NOMO-1 treated with DMSO at 0.1 percent for 48 hours (cell line): ENCODE measurements at regions not wholly inside any gene's neighbourhood (a gene's known extent, or its start where the extent isn't known, plus 50 kb on each side); places are given as distances from the start of the nearest gene placed in this dataset.
"Not testable (repeated sequence)": the region's sequence is repeated elsewhere in the genome, so short reads cannot be mapped to it uniquely, and the experiment has no call there.

Experiments used
- DNase-seq: peaks from one replicate; lab custom pipeline; 2025; ENCODE audit not compliant: unreplicated experiment; lab: John Stamatoyannopoulos, UW

DNA sequence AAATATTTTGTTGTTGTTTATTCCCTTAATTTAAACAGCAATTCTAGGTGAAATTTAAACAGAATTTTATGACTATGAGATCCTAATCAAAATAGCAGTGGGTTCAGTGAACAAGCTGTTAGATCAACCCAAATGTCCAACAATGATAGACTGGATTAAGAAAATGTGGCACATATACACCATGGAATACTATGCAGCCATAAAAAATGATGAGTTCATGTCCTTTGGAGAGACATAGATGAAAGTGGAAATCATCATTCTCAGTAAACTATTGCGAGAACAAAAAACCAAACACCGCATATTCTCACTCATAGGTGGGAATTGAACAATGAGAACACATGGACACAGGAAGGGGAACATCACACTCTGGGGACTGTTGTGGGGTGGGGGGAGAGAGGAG is 407.3 kb upstream of the ADAMTSL1 start:
- DNase-seq, result not testable (repeated sequence)

DNA sequence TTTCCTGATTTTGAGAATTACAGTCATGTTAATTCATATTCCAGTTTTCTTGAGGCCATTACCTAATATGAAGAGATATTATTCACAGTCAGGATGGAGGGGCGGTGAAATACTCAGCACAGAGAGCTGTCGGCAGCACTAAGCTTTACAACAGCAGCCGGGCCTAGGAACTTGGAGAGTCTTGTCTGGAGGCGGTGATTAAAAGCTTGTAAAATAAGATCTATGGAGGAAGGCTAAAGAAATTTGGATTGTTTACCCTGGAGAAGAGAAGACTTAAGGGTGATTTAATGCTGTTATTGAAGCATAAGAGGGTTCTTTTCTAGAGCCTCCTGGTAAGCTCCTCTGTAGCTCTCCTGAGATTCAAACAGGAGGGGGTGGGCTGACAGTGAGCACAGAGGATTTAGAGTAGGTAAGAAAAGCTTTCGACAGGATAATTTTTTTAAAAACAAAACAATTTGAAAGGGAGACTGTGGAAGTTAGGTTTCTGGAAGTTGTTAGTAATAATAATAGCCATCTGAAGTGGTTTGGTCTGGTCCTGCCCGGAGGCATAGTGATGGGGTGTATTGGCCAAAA is 406.3 kb upstream of the ADAMTSL1 start:
- DNase-seq, result no peak

DNA sequence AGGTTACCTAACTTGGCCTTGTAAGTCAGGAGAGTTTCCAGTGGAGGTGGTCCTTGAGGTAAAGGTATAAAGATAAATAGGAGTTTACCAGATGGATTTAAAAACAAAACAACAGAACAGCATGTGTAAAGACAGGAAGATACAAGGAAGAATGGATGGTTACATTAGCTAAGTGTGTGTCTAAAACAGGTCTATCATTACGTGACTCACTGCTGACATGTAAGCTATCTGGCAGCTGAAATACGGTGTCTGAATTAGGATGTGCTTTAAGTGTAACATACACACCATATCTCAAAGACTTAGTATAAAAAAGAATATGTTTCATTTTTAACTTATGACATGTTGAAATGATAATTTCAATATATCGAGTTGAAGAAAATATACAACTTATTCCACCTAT is 405.1 kb upstream of the ADAMTSL1 start:
- no peak for DNase-seq

DNA sequence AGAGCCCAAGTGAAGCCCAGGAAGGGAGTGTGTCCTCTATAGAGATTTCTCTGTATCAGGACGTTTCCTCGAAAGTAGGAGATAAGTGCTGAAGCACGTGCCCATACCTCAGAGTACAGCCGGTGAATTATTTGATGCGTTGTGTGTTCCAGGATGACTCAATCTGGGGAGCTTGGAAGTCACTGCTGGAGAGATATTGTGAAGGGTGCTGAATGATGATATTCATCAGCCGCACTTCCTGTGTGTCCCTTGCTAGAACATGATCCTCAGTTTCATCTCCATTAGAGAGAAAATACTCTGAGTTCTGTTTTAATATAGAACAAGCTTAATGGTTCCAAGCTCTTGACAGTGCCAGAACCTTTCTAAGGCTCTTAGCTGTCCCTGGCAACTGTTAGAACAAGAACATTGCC is 402.3 kb upstream of the ADAMTSL1 start:
- no peak for DNase-seq

DNA sequence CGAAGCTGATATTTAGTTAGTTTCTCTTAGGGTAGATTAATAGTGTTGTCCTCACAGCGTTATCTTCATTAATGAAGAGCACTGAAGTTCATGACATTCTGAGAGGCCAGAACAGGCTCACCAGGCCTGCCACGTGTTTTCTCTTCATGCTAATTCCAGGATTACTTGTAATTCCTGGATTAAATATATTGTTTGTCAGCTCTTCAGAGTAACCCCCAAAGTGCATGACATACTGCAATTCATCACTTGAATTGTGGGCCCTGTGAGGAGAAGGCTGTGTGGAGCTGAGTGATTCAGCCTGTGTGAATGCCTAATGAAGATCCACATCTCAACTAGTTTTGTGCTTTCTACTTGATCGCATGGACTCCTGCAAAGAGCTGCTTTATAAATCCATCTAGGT is 401.0 kb upstream of the ADAMTSL1 start:
- no peak for DNase-seq

DNA sequence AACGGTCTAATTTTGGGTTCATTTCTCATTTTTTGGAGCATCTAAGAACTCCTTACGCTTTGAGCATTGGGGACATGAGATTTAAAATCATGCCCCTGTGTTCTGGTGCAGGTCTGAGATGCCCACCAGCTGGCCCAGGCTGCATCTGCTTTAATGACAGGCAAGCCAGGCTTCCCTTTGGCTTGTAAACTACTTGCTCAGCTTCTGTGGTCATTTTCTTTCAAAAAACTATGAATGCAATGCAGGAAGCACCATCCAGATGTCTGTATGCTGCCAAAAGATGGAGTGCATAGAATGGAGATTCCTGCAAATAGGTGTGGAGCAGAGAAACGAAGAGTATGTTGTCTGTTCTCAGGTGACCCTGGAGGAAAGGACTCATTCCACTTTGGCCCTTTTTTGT is 399.9 kb upstream of the ADAMTSL1 start:
- DNase-seq, result no peak

DNA sequence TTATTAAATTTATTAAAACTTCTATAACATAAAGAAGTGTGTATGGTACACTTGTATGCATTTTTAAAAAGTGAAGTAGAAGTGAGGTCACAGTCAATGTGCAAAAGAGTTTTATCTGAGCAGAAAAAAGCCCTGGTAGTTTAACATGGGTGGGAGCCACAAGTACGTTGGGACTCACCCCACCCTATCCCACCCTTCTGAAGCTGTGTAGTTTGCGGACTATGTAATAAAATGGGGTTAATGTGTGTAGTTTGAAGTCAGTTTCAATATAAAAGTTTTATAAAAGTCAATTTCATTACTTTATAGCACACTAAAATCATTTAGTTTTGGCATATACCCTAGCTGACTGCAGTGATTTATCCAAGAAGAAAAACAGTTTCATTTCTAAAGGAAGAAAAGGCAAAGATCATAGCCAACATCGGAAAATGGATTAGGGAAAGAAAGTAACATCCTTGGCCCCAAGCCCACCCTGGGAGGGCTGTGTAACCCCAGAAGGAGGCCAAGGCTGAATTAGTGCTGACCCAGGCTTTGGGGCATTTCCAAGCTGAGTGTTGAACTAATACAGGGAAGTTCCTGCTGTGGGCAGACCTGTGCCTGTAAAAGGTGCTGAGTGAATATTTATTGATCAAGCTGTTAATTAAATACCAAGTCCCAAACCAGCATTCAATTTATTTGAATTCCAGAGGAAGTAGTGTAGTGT is 398.6 kb upstream of the ADAMTSL1 start:
- no peak for DNase-seq

DNA sequence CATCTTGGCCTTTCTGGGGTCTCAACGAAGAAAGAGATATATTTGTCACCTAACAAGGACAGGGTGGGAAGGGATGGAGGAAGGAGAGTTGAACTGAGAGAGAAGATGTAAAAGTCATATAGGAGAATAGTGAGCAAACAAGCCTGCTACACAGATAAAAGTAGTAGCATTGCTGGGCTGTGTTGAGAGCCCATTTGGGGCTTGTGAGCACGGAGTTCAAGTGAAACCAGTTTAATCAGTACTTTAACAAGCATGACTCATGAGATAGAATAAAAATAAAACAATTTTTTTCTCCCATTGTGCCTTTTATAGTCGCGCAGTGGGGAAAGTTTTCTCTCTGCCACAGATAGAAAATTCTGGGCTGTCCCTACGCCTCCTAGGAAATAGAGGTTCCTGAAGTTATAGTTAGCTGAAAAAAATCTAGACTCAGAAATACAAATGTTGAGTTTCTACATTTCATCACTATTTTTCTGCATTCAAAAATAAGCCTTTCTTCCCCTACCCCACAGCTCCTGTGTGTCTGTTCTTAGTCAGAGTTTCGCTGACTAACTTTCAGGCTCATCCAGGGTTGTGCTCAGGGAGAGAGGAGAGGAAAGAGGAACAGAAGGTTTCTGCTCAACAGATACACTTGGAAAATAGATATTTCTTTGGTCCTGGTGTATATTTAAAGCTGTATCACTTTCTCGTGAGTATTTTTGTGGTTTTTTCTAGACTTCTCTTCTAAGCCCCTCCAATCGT is 395.8 kb upstream of the ADAMTSL1 start:
- no peak for DNase-seq

DNA sequence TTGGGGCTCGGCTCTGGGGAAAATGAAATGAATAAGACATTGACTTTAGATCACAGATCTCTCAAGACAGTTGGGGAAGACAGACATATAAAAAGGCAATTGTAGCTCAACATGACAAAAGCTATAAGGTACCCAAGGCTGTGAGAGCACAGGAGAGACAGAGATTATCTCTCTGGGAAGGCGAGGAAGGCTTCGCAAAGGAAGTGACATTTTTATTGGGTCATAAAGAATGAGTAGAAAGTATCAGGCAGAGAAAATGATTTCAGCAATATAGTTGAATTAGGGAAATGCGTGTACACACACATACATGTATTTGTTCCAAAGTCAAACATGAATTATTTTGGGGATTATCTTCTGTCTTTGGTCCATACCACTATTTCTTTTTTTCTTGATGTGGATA is 381.8 kb upstream of the ADAMTSL1 start:
- DNase-seq, result no peak

DNA sequence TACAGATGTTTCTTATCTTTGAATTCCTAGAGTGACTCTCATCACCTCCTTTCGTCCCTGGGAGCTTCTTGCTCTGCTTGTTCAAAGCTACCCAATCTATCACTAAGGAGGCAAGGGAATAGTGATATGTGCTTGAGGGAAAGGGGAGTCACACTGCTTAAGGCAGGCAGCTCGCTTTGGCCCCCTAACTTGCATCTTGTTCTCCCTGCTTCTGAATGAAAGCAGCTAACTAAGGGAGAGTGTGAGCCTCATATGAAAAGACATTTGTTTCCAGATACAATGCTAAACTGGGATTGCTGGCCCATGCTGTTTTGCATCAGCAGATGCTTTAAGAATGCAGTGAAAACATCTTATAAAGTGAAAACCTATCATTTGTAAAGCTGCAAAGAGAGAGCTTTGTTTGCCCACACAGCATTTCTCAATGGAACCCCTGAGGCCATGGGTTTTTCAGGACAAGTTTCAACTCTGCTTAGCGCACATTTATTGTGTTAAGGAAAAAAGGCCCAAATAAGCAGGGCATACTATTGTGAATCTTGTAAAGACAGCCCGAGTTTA is 367.9 kb upstream of the ADAMTSL1 start:
- DNase-seq, result no peak

DNA sequence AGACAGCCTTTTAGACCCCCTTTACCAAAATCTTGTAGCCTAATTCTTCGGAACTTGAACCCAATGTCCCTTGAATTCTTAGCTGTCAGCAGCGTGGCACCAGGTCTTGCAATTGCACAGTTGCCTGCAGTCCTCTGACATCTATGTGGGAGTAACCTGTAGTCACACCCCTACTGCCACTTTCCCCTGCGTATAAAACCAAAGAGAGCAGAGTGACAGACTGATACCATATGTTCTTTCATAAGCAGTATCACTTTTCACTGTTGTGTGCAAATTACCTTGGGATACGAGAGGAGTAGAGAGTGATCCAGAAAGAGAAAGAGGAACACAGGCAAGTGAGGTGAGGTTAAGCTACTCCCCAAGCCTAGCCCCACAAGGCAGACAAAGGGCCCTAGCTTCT is 364.3 kb upstream of the ADAMTSL1 start:
- DNase-seq, result no peak

DNA sequence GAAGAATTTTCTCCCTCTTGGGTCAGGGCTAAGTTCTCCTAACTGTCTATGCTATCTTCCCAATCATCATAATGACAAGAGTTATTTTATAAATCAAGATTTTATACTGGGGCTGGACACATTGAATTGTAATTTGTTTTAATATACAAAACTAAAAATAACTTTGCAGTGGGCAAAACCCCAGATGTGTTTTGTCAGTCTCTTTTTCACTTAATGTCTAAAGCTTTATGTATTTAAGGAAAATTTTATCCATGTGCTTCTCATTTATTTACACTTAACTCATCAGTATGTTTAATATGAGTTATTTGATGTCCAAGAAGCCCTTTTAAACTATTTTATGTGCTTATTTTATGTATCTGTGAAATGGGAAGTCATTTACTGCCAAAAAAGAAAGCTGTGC is 362.8 kb upstream of the ADAMTSL1 start:
- DNase-seq, result no peak

DNA sequence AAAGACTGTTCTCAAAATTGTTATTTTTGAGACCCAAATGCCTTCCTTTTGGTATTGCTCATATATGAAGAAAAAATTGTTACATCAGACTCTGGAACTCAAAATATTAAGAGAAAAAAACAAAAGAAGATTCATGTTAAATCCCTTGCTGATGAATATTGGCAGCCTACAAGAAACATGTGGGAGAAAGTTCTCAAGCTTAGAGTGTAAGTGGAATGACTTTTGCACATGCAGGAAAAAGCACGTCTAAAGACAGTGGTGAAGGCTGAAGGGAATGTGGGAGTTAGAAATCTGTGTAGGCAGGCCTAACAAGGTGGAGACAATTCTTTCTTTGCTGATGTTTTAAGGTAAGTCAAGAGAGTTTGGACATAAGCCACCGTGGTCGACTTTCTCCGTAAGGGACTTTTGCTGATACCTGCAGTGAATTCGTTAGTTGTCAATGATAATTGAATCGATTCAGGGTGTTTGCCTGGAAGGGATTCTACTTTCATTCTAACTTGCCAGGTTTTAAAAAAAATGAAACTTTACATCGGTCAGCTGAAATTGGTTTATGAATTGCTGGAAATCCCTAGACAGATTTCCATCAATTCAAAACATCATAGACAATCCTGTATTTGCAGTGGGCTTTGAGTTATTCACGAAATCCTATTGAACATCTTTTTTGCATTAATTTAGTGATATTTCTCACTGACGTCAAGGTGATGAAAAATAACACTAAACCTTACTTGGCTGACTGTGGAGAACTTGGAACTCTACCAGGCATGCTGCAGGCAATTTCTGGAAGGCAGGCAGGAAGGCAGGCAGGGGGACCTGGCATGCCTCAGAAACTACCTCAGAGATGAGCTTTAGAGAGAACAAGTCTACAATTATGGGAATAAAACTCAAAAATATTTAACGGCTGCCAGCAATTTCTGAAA is 359.1 kb upstream of the ADAMTSL1 start:
- no peak for DNase-seq

DNA sequence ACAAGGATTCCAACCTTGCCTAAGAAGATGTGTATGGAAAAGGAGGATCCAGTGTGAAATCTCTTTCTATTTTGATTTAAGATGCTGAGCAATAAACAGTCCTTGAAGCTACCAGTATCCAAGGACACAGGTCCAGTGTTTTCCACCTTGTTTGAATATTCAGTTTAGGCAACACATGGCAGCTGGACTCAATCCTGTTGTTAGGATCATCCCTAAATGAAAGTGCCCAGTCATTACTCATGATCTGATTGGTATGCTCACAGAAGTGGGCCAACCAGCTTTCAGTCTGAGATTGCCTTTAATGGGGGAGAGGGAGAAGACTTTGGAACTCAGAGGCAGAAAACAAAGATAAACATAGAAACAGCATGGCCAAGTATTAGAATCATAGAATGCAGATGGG is 355.7 kb upstream of the ADAMTSL1 start:
- no peak for DNase-seq

DNA sequence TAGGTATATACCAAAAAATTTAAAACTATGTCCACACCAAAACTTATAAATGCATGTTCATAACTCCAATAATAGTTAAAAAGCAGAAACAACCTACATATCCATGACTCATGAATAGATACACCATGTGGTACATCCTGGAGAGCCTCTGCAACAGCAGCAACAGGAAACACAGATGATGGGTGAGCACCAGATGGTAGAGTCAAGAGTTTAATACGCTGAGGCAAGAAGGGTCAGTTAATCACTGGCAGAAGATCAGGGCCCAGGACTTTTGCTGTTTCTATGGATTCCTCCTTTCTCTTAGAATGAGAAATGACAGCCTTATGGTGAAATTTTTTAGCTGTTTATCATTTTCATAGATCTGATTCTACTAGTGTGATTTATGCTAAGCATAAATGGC is 351.8 kb upstream of the ADAMTSL1 start:
- DNase-seq, result no peak

DNA sequence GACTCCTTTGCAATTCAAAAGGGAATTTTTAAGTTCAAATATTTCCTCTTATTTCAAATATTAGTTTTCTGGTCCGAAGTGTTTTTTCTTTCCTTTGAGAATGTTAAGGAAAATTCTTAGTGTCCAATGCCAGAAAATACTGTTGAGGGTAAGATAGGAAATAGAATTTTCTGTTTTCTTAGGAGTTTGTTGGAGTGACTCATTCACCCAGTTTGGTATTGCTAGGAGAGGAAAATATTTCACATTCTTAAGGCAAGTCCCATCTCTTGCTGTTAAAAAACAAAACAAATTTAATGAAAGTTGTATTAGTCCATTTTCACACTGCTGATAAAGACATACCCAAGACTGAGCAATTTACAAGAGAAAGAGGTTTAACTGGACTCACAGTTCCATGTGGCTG is 349.2 kb upstream of the ADAMTSL1 start:
- DNase-seq, result no peak

DNA sequence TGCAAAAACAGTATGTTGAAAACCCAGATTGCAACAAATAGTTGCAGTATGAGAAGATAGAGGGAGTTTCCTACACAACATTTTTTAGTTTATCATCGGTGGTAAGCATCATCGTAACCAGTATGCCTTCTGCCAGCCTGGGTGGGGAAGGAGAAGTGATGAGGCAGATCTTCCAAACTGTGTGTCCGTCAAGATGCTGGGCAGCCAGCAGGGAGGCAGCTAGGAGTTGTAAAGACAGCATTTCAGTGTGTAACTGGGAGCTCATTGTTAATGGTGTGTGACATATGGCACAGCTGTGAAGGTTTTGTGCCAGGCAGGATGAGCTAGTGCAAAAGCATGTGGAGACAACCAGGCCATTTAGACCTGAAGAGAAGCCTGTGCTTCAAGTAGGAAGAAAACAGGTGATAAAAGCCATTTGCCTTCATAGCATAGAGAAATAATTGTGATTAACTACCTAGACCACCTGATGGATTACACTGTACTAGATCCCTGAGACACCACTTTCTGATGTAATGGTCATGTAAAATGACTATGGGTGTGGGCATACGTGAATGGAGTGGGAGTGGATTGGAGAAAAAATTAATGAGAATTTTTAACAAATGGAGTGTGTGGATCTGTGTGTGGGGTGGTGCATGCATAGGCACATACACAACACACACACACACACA is 347.0 kb upstream of the ADAMTSL1 start:
- no peak for DNase-seq

DNA sequence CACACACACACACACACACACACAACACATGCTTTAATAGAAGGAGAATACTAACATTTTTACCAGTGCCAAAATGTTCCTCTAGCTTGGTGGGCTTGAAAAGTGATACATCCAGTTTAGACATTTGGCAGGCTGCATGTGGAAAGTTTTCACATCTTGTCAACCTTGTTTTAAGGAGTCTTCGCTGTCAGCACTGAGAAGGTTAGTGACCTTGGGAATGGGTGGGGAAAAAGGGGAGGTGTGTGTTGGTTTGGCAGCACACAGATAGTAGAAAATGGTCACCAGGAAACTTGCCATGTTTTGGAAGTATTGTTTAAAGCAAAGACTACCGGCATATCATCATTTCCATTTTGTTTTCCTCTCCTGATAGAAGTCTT is 346.5 kb upstream of the ADAMTSL1 start:
- no peak for DNase-seq

DNA sequence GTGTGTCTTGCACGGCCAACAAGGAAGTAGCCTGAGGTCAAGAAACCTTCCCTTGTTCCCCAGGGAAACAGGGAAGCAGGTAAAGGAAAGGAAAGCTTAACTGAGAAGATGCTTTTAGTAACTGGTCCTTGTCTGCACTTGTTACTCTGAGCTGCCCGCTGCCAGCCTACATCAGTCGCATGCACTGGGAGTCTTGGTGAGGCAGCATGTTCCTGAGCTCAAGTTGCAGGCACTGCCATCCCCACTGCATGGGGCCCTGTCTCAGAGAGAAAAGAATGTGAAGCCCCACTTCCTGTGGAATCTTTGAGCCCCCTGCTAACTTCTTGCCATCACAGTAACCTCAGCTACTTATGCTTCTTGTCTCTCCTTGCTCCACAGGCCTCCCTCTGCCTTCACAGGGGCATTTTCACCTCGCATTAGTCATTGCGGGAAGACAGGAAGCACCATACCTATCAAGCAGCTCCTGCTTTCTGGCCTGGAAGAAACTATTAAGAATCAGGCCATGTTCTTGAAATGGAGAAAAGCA is 344.1 kb upstream of the ADAMTSL1 start:
- no peak for DNase-seq

DNA sequence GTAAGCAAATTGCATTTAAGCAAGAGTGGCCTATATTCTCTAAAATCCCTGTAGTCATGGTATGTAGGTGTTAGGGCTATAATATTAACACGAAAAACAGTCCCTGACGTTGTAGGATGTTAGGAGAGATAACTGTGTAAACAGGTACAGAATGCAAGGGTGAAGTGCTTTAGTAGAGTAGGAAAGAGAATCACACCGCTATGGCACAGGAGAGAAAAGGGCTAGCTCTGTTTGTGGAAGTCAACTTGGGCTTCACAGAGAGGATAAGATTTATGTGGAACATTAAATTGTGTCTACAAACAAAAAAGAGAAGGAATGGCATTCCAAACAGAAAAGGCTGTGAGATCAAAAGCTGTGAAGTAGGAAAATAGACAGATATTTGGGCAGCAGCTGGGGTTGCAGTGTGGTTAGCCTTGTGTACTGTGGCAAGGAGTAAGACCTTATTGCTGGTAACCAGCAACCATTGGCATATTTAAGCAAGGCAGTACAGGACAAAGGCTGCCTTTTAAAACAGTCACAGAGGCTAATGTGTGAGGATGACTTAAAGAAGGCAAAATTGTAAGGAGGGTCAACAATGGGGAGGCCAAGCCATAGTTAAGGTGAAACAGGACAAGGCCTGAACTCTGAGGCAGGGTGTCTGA is 337.5 kb upstream of the ADAMTSL1 start:
- no peak for DNase-seq
